ENCODE measurements at regions not wholly inside any gene's neighbourhood (a gene's known extent, or its start where the extent isn't known, plus 50 kb on each side); places are given as distances from the start of the nearest gene placed in this dataset.

GRCh38 chr6:4364172-4364571 lies 228.8 kb upstream of the ECI2 start:
- TF ChIP-seq CTCF (conservative IDR thresholded peaks at IDR 0.05 in 1 of 2, IDR thresholded peaks at IDR 0.05 in 1 of 2; ENCODE audit: extremely low read depth in 1 of 2, insufficient read depth in 1 of 2, low read depth in 1 of 2, low read length in 2 of 2) = no peak
- TF ChIP-seq EZH2 (IDR thresholded peaks at IDR 0.05; ENCODE audit: borderline replicate concordance, low read length) = no peak
